Astrocyte (in vitro differentiated cells and primary cell): ENCODE measurements at regions not wholly inside any gene's neighbourhood (a gene's known extent, or its start where the extent isn't known, plus 50 kb on each side); places are given as distances from the start of the nearest gene placed in this dataset.

ENCODE experiments used
- CTCF ChIP-seq: IDR thresholded peaks from 2 replicates; pipeline ENCODE4 v1.5.1; 2011; ENCODE audit warnings: low read depth, mild to moderate bottlenecking, inconsistent platforms, low read length, moderate library complexity; ENCODE audit not compliant: insufficient read depth
- EZH2 ChIP-seq: IDR thresholded peaks from 2 replicates; pipeline ENCODE4 v1.6.1; 2012; ENCODE audit warnings: mild to moderate bottlenecking, low read length, inconsistent platforms; ENCODE audit not compliant: insufficient read depth

DNA sequence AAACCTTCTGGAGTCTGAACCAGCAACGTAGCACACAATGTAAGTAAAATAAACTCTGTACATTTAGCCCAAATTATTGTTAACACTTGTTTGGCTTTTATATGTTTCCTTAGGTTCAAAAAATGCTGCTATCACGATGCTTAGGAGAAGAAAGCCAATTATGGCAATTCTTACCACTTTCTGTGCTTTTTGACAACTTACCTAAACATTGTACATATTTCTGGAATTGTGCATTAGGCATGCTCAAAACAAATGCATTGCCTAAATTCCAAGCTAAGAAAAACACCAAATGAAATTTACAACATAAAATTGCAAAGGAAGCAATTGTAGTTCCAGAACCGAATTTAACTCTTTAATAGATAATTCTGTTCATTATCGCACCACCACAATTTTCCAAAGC is 585.6 kb upstream of the DSEL start:
- TF ChIP-seq CTCF = no peak
- TF ChIP-seq EZH2 = no peak
